GM12878 (cell line): ENCODE measurements at regions not wholly inside any gene's neighbourhood (a gene's known extent, or its start where the extent isn't known, plus 50 kb on each side); places are given as distances from the start of the nearest gene placed in this dataset.

ENCODE experiments used
- ATAC-seq: fragments of 200-7000 bp; cut with Tn5 transposase; 3 replicates; pipeline ENCODE4 v1.9.1; 2020; ENCODE audit warnings: mild to moderate bottlenecking, moderate library complexity
- BruUV-seq: library from RNA; stranded (reverse); fragments of 400-500 nt; replicated peaks from 2 replicates; lab custom pipeline; 2021; lab: Mats Ljungman, UMichigan
- CTCF ChIA-PET: fragments of 300-600 bp; sonication (Branson Sonifier 250); formaldehyde crosslinking; extraction: SDS; loops from one replicate; lab custom pipeline; 2021; ENCODE audit warnings: inconsistent platforms; lab: Yijun Ruan, JAX
- POLR2A ChIA-PET: fragments of 350-600 bp; formaldehyde crosslinking; extraction: SDS; loops from one replicate; lab custom pipeline; 2021; ENCODE audit warnings: inconsistent platforms; lab: Charles Lee
- RAD21 ChIA-PET: fragments of 300-600 bp; sonication (Branson Sonifier 250); formaldehyde crosslinking; loops from one replicate; lab custom pipeline; 2023; ENCODE audit warnings: antibody characterized with exemption; ENCODE audit not compliant: unreplicated experiment; lab: Charles Lee
- SMC1A ChIA-PET: fragments of 300-600 bp; sonication (Branson Sonifier 250); formaldehyde crosslinking; loops from one replicate; lab custom pipeline; 2023; ENCODE audit not compliant: unreplicated experiment, uncharacterized antibody; lab: Charles Lee
- DNase-seq: peaks from one replicate; pipeline ENCODE4 v3.0.0-alpha.2; 2011; ENCODE audit warnings: low read depth, low spot score
- FAIRE-seq: peaks from 3 replicates; lab custom pipeline; 2011; peaks lifted over from hg19 to GRCh38; lab: Jason Lieb, UNC
- H2AFZ ChIP-seq: 2 replicates; pipeline ENCODE4 v1.6.0; 2011; ENCODE audit warnings: low read depth, low read length, control low read depth; ENCODE audit not compliant: control insufficient read depth
- H3K27ac ChIP-seq: 2 replicates; pipeline ENCODE4 v1.5.1; 2011; ENCODE audit warnings: control low read depth; ENCODE audit not compliant: control insufficient read depth, insufficient read depth
- H3K27me3 ChIP-seq, 2 experiments: replicated peaks in 1 of 2; 2 replicates each; pipeline versions ENCODE4 v1.6.0 to v1.6.1; 2011; ENCODE audit warnings: low read length in 1 of 2; ENCODE audit not compliant: control insufficient read depth in 2 of 2, insufficient read depth in 2 of 2
- H3K36me3 ChIP-seq, 2 experiments: 2 replicates each; pipeline ENCODE4 v1.5.1; 2011; ENCODE audit warnings: low read length in 1 of 2; ENCODE audit not compliant: control insufficient read depth in 2 of 2, insufficient read depth in 2 of 2
- H3K4me1 ChIP-seq: 2 replicates; pipeline ENCODE4 v1.6.1; 2011; ENCODE audit warnings: mild to moderate bottlenecking, low read length, moderate library complexity, mixed read lengths; ENCODE audit not compliant: control insufficient read depth, insufficient read depth
- H3K4me2 ChIP-seq: 2 replicates; pipeline ENCODE4 v1.6.0; 2011; ENCODE audit warnings: control low read depth; ENCODE audit not compliant: control insufficient read depth, insufficient read depth
- H3K4me3 ChIP-seq: fragments of 200-600 bp; sonication (generic); 2 replicates; pipeline ENCODE4 v1.5.1; 2016
- H3K79me2 ChIP-seq: 2 replicates; pipeline ENCODE4 v1.6.0; 2011; ENCODE audit warnings: low read length; ENCODE audit not compliant: control insufficient read depth, insufficient read depth
- H3K9ac ChIP-seq: 2 replicates; pipeline ENCODE4 v1.8.0; 2011; ENCODE audit warnings: low read length, control low read depth, mixed read lengths; ENCODE audit not compliant: control insufficient read depth, insufficient read depth
- H3K9me3 ChIP-seq: replicated peaks from 3 replicates; pipeline ENCODE4 v1.5.1; 2011; ENCODE audit warnings: mild to moderate bottlenecking, low read length; ENCODE audit not compliant: control insufficient read depth, insufficient read depth
- H4K20me1 ChIP-seq: 2 replicates; pipeline ENCODE4 v1.6.0; 2011; ENCODE audit not compliant: control insufficient read depth, insufficient read depth
- BCL11A ChIP-seq: IDR thresholded peaks from 2 replicates; pipeline ENCODE4 v1.6.1; 2011; ENCODE audit warnings: low read depth, low read length
- BMI1 ChIP-seq: fragments of 450-650 bp; IDR thresholded peaks from 2 replicates; pipeline ENCODE4 v1.6.1; 2016; ENCODE audit warnings: mild to moderate bottlenecking, moderate library complexity, borderline replicate concordance
- ETV6 ChIP-seq, 2 experiments: fragments of 450-650 bp in 1 of 2; IDR thresholded peaks in 1 of 2; conservative IDR thresholded peaks in 1 of 2; 2 replicates each; pipeline ENCODE4 v1.6.1; 2014; ENCODE audit warnings: antibody characterized with exemption in 1 of 2, borderline replicate concordance in 1 of 2, low read depth in 1 of 2, mild to moderate bottlenecking in 1 of 2, moderate library complexity in 1 of 2
- JUND ChIP-seq: IDR thresholded peaks from 2 replicates; pipeline ENCODE4 v1.6.1; 2012; ENCODE audit warnings: low read depth, mild to moderate bottlenecking, low read length, improper control_type of control experiment, moderate library complexity
- KLF5 ChIP-seq: fragments of 450-650 bp; IDR thresholded peaks from 2 replicates; pipeline ENCODE4 v1.6.1; 2014; ENCODE audit warnings: mild to moderate bottlenecking; ENCODE audit not compliant: partially characterized antibody
- MEF2B ChIP-seq: fragments of 450-650 bp; IDR thresholded peaks from 2 replicates; pipeline ENCODE4 v1.6.1; 2018; ENCODE audit warnings: mild to moderate bottlenecking, moderate library complexity; ENCODE audit not compliant: partially characterized antibody, poor library complexity, severe bottlenecking
- NBN ChIP-seq: fragments of 450-650 bp; IDR thresholded peaks from 2 replicates; pipeline ENCODE4 v1.6.1; 2016
- PAX8 ChIP-seq: fragments of 450-650 bp; IDR thresholded peaks from 2 replicates; pipeline ENCODE4 v1.6.1; 2017; ENCODE audit warnings: mild to moderate bottlenecking, moderate library complexity
- RAD21 ChIP-seq: IDR thresholded peaks from 2 replicates; pipeline ENCODE4 v1.6.1; 2011; ENCODE audit warnings: mild to moderate bottlenecking, low read depth, low read length, moderate library complexity; ENCODE audit not compliant: insufficient read depth
- RUNX3 ChIP-seq: IDR thresholded peaks from 2 replicates; pipeline ENCODE4 v1.6.1; 2012; ENCODE audit warnings: low read length, inconsistent platforms
- SMAD1 ChIP-seq: fragments of 450-650 bp; IDR thresholded peaks from 2 replicates; pipeline ENCODE4 v1.6.1; 2018; ENCODE audit warnings: mild to moderate bottlenecking, low read depth; ENCODE audit not compliant: partially characterized antibody
- WGBS: methylation state at CpG from one replicate; pipeline ENCODE4 v1.1.6; 2016; ENCODE audit warnings: low lambda C conversion rate; ENCODE audit not compliant: insufficient replicate concordance, insufficient coverage; ENCODE audit errors: missing lambda C conversion rate; 5-methylcytosine and 5-hydroxymethylcytosine counted together
- in situ Hi-C: fragments of 300-500 bp; cut with MboI; formaldehyde crosslinking; loops from 9 replicates; pipeline ENCODE4 v1.14.3; 2018; ENCODE audit warnings: mixed read lengths
- intact Hi-C: fragments of 100-400 bp; cut with micrococcal nuclease; formaldehyde crosslinking; loops from one replicate; pipeline ENCODE4 v1.14.2; 2022; ENCODE audit not compliant: unreplicated experiment
- TF ChIP-seq, protein P1 (sequence below), 3 experiments: IDR thresholded peaks in 2 of 3; conservative IDR thresholded peaks in 1 of 3; 2 replicates each; pipeline ENCODE4 v1.5.1; 2011; ENCODE audit warnings: low read depth in 3 of 3, low read length in 3 of 3, mild to moderate bottlenecking in 3 of 3, control low read depth in 2 of 3, moderate library complexity in 2 of 3, inconsistent platforms in 1 of 3, mixed read lengths in 1 of 3; ENCODE audit not compliant: control insufficient read depth in 2 of 3, insufficient read depth in 1 of 3; ENCODE audit errors: extremely low read depth in 1 of 3

DNA sequence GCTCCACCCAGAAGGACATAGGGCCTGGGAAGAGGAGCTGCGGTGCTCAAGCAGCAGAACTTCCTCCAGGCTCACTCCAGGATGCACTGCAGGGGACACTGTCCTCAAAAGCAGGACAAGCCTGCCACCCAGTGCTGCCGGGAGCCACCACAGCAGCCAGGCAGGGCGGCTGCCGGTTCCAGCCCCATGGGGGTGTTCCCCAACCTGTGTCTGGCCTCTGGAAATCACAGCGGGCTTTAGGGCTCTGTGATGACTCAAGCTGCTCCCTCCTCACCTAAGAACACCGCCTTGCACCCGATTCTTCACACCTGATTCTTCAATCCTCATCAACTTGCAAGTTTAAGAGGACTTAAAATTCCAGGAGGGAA lies 71.9 kb upstream of the SLC6A11 start:
- ChIA-PET CTCF (no interaction called here), RAD21 (no interaction called here), SMC1A (no interaction called here), POLR2A (interaction anchor here (0.6 kb wide), 1 partner anchor 401 kb away, joined by 7 read pairs; no protein-coding TSS in a partner anchor)
- intact Hi-C loops, result no loop called here
- ATAC-seq (peak; percentile 47; the same call in 2 of the 3 replicates), DNase-seq (no peak), FAIRE-seq (no peak)
- whole genome bisulfite sequencing, result 4% methylated on average over 7 of the region's 7 CpGs
- H3K79me2 ChIP-seq, result no peaks in the 10 kb centered on the region
- H3K27me3 ChIP-seq, result no peaks in the 10 kb centered on the region; a peak in 1 of 4 replicates
- no peaks in the 10 kb centered on the region for H3K36me3 ChIP-seq
- no peak overlapping the region for H3K4me2 ChIP-seq
- TF ChIP-seq, protein P1, sequence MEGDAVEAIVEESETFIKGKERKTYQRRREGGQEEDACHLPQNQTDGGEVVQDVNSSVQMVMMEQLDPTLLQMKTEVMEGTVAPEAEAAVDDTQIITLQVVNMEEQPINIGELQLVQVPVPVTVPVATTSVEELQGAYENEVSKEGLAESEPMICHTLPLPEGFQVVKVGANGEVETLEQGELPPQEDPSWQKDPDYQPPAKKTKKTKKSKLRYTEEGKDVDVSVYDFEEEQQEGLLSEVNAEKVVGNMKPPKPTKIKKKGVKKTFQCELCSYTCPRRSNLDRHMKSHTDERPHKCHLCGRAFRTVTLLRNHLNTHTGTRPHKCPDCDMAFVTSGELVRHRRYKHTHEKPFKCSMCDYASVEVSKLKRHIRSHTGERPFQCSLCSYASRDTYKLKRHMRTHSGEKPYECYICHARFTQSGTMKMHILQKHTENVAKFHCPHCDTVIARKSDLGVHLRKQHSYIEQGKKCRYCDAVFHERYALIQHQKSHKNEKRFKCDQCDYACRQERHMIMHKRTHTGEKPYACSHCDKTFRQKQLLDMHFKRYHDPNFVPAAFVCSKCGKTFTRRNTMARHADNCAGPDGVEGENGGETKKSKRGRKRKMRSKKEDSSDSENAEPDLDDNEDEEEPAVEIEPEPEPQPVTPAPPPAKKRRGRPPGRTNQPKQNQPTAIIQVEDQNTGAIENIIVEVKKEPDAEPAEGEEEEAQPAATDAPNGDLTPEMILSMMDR (IDR thresholded peaks at IDR 0.05 in 2 of 3, conservative IDR thresholded peaks at IDR 0.05 in 1 of 3; ENCODE audit: control insufficient read depth in 2 of 3, extremely low read depth in 1 of 3, insufficient read depth in 1 of 3, low read depth in 3 of 3, low read length in 3 of 3), result peak in 1 of 3 experiments; percentile 25; a peak in 1 of 6 replicates
- no peak for TF ChIP-seq RAD21
- H3K4me3 ChIP-seq, result no peak overlapping the region
- no peak overlapping the region for H3K9ac ChIP-seq
- H3K4me1 ChIP-seq, result no peaks in the 10 kb centered on the region
- no peak overlapping the region for H2AFZ ChIP-seq
- in situ Hi-C loops, result loop anchor here (5.0 kb wide), 1 partner anchor 402 kb away; no protein-coding TSS in a partner anchor
- H4K20me1 ChIP-seq, result no peaks in the 10 kb centered on the region
- H3K9me3 ChIP-seq, result no peaks in the 10 kb centered on the region
- no peak overlapping the region for H3K27ac ChIP-seq
- BruUV-seq, result no TSS peak

GRCh38 chr3:10745392-10745791 lies 70.6 kb upstream of the SLC6A11 start:
- no peak overlapping the region for H3K9ac ChIP-seq
- no peaks in the 10 kb centered on the region for H3K79me2 ChIP-seq
- H3K4me2 ChIP-seq, result no peak overlapping the region
- SMC1A ChIA-PET, result no interaction called here
- BruUV-seq, result no TSS peak
- in situ Hi-C loops (no loop called here), intact Hi-C loops (no loop called here)
- H3K27ac ChIP-seq, result no peak overlapping the region
- no peaks in the 10 kb centered on the region for H4K20me1 ChIP-seq
- H2AFZ ChIP-seq, result no peak overlapping the region
- DNase-seq (no peak), FAIRE-seq (no peak), ATAC-seq (no peak)
- no peak for TF ChIP-seq BMI1
- no peak for TF ChIP-seq PAX8
- no peak for TF ChIP-seq NBN
- TF ChIP-seq ETV6 (conservative IDR thresholded peaks at IDR 0.05 in 1 of 2, IDR thresholded peaks at IDR 0.05 in 1 of 2; ENCODE audit: borderline replicate concordance in 1 of 2, low read depth in 1 of 2), result no peak
- TF ChIP-seq JUND, result no peak
- TF ChIP-seq MEF2B, result no peak
- no peak for TF ChIP-seq KLF5
- no peak for TF ChIP-seq RUNX3
- no peak for TF ChIP-seq BCL11A
- no peak for TF ChIP-seq SMAD1
- H3K4me1 ChIP-seq, result no peaks in the 10 kb centered on the region
- no peaks in the 10 kb centered on the region for H3K36me3 ChIP-seq
- no peak overlapping the region for H3K4me3 ChIP-seq
- H3K27me3 ChIP-seq, result no peaks in the 10 kb centered on the region; a peak in 2 of 4 replicates
- H3K9me3 ChIP-seq, result no peaks in the 10 kb centered on the region
- RAD21 ChIA-PET, result no interaction called here
- CTCF ChIA-PET, result no interaction called here
- POLR2A ChIA-PET, result no interaction called here
